Central memory CD4-positive, alpha-beta T cell (primary cell): ENCODE measurements at regions not wholly inside any gene's neighbourhood (a gene's known extent, or its start where the extent isn't known, plus 50 kb on each side); places are given as distances from the start of the nearest gene placed in this dataset.
"Not testable (repeated sequence)": the region's sequence is repeated elsewhere in the genome, so short reads cannot be mapped to it uniquely, and the experiment has no call there.

ENCODE experiments used
- DNase-seq: peaks from one replicate; pipeline ENCODE4 v3.0.0; 2022

DNA sequence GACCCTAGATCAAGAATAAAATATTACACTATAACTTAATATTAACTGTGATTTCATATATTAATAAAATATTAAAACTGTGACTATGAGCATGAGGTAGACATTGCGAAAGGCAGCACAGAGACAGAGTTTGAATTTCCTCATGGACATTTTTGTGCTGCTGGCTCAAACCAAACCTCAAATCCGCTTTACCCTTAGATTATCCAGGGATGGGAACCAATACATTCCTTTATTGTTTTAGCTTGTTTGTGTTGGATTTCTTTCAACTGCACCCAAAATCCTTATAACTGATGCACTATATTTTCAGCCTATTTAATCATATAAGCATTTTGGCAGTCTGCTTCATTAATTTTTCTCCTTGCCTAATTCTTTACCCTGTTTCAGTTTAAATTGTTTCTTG lies 436.7 kb downstream of the ATP23 start:
- no peak for DNase-seq

DNA sequence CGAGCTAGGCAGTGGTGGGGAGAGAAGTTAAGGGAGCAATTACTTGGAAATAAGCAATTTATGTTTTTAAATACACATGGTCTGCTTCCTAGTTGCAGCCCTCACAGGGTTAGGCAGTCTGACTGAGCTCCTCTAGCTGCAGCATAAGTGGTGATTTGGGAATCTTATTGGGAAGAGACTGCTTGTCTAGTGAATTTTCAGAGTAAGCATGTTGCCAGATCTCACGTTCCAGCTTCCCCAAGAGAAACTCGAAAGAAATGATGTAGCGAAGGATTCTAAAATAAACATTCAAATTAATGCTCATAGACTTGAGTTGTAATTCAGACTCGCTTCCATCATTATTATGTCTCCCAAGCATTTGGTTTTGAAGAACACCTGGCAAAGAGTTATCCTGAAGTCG lies 440.2 kb downstream of the ATP23 start:
- DNase-seq, result no peak

DNA sequence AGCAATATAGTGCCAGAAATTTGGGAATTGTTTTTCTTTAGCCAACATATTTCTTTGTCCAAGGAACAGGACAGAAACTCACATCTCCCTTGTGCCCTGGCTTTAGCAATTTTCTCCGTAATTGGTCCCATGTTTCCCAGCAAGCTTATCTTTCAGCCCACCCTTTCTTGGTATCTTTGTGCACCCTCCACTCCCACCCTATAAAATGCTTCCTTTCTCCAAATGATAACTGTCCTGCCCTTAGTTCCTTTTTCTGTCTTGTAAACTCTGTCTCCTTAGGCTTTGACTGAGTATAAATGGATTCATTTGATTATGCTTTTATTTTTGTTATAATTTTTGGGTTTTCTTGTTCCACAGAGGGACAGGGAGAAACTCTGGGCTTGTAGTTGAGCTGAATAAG lies 442.8 kb downstream of the ATP23 start:
- no peak for DNase-seq

DNA sequence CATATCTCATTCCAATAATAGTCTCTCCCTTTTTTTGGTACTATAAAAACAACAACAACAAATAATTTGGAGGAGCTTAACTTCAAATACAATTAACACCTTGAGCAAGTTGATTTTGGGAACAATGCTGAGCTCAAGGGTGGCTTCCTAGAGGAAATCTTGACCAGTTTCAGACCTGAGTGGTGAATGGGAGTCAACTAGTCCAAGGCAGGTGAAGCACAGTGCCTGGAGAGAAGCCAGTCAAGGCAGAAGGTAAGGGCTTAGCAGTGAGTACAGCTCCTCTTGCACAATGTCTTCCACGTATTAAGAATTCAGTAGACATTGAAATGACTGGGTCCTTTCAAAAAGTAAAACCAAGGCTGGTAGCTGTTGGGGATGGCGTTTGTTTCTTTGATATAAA lies 444.8 kb downstream of the ATP23 start:
- no peak for DNase-seq

DNA sequence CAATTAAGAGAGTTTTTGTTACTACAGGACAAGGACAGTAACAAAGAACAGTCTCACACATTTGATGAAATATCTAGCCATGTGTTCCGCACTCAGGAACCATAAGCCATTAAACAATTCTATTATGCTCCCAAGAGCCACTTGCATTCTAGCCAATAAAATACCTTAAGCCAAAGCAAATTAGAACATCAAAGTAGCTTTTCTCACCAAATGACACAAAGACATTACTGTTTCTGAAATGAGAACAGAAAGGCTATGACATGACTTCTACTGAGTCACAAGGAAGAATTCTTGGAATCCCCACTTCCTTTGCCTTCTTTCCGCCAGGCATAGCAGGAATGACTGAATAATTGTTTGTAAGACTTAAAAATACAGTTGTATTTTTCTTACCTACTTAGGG lies 445.8 kb downstream of the ATP23 start:
- DNase-seq, result no peak

DNA sequence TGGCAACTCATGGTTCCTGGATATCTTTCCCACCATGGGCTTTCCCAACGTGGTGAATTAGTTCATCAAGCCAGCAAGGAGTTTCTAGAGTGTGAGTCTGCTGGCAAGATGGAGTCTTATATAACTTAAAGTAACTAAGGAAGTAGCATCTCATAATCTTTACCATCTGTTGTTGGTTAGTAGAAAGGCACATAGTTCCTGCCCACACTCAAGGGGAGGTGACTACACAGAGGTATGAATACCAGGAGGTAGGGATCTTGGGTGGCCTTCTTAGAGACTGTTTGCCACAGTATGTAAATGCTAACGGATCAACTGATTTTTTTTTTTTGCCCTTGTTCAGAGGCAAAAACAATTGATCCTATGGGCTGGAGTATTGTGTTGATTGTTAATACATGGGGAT lies 446.9 kb downstream of the ATP23 start:
- no peak for DNase-seq

DNA sequence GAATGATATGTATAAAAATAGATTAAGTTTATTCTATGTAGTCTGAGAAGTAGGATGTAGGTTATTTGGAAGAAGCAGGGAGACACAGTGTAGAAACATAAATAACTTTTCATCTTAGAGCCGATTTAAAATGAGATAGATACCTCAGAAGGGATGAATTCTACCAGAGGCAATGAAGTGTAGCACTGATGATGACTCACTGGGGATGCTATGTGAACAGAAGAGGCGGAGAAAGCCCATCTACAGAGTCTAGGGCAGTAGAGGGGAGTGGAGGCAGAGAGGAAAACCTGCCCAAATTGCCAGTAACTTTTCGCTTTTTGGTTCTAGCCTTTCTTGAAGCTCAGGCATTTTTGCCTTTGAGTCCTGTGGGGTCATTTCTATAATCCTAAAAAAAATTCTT lies 451.8 kb downstream of the ATP23 start:
- no peak for DNase-seq

DNA sequence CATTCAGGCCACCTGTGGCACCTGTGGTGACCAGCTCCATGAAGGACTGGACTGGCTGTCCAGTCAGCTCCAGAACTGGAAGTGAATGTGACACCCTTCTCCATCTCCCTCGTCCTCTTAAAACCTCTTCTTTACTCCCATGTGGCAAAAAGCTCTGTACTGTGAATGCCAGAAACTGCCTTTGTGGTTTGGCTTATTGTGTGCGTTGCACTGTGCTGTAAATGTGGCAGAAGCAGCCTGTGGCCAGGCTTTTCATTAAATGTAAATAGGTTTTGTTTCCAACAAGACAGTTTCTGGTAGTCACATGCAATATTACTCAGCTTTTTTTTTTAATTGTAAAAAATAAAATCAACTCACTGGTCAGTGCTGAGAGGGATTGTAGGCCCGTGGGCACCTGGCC lies 453.7 kb downstream of the ATP23 start:
- no peak for DNase-seq

DNA sequence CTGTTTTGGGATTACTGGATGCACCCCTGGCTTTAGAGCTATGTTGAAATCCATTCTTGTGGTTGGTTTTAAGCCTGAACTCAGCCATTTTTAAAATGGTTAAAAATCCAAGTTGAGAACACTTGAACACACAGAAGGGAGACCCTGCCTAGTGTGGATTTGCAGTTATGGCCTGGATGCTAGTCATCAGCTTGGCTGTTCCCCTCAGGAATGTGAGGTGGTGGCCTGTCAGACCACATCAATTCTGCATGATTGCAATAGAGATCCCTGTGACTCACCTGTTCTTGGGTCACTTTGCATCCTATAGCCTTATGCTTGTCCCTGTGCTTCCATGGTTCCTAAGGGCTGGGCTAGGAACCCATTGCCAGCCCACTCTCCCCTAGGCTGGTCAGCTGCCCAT lies 454.1 kb downstream of the ATP23 start:
- no peak for DNase-seq

DNA sequence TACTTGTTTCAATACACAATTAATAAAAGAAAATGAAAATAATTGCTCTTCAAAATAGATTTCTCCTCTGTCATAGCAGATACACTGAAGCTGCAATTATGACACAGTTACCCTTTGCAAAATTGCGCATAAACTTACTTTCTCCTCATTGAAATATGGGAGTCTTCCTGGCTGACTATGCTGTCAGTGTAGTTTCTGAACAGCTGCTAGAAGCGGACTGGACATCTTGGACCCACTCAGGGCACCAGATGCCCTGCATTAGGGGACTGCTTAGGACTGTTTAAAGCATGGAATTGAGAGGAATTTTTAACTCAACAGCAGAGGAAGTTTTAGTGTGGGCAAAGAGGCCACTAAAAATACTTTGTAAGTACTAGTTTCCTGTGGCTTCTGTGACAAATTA lies 454.9 kb downstream of the ATP23 start:
- DNase-seq, result no peak

DNA sequence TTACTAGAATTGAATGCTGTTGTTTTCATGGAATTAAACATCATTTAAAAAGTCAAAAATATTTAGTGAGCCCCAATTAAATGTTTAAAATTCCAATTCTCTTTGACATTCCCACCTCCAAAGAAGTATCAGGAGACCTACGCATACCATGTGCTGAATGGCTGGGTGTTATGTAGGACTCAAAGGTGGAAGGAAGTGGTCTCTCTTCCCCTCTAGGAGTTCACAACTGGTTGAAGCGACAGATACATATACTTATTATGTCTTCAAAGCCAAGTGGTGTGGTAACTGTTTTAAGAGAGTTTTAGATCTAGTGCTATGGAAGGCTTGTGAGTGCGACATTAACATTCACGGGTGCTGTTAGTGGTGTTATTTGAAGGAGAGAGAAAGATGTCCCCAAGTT lies 464.0 kb downstream of the ATP23 start:
- DNase-seq, result no peak

DNA sequence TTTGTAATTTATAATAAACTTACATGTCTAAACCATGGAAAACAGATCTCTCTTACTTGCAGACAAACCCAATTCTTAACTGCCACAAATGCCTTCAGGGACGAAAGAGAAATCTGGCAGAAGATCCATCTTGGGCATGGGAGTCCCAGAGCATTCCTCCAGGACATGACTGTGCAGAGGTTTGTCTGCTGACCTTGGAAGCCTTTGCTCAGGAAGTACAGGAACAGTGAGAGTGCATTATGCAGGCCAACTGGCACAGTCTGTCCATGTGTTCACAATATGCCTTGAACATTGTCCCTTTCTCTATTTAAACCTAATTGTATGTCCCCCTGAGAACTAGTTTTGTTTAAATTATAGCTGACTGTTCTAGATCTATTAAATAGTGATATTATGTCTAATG lies 467.1 kb downstream of the ATP23 start:
- no peak for DNase-seq

DNA sequence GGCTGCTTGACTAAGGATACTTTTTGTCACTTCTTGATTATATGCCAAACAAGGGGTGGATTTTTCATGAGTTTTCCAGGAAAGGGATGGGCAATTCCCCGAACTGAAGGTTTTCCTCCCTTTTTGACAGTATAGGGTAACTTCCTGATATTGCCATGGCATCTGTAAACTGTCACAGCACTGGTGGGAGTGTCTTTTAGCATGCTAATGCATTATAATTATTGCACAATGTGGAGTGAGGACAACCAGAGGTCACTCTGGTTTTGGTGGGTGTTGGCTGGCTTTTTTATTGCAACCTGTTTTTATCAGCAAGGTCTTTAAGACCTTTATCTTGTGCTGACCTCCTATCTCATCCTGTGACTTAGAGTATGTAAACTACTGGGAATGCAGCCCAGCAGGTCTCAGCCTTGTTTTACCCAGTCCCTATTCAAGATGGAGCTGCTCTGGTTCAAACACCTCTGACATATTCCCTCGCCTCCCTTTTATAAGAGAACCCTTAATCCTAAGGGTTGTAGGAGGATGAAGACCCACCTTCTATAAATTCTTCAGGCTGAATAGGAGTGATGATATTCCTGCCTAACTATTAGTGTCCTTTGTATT lies 471.2 kb downstream of the ATP23 start:
- DNase-seq, result no peak

DNA sequence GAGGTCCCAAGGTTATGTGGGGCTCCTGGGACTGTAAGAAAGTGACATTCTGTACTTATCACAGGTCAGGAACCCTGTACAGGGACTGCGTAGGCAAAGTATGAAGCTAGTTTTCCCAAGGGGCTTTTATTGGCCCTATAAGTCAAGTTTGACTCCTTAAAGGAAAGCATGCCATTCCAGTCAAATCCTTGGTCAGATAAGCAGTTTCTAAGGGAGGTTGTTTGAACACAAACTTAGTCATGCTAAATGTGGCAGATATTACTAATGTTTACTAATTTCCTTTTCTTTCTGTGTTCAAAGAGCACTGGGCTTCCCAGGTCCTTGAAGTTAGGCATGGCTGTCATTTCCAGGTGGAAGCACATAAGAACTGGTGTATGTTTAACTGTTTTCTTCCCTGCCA lies 472.4 kb downstream of the ATP23 start:
- no peak for DNase-seq

DNA sequence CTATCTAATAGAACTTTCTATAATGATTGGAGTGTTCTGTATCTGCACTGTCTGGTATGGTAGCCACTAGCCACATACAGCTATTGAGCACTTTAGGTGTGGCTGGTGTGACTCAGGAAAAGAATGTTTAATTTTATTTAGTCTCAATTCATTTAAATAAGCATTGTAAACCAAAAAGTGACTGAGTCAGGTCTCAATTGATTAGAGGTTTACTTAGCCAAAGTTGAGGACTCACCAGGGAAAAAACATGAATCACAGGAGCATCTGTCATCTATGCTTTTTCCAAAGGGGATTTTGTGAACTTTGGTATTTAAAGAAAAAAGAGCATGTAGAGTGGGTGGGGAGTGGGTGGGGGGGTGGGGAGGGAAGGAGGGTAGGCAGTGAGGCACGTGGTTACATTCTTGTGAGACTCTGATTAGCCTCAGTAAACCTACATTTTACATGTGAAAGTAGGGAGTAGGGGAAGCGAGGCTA lies 473.1 kb downstream of the ATP23 start:
- no peak for DNase-seq

DNA sequence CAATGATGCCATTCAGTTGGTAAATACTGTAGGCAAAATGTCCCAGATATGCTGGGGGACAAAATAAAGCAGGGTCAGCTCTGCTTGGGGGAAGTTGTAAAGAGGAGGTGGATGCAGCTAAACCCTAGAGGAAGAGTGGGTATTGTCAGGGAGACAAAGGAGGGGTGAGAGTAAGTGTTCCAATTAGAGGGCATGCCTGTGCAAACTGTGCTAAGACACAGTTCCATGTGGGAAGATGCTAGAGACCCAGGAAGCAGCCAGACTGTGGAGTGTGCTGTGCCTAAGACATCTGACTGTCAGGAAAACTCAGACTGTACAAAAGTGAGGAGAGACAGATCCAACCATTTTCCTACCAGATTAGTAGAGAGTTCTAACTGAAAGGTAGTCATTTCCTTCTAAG lies 474.3 kb downstream of the ATP23 start:
- no peak for DNase-seq

DNA sequence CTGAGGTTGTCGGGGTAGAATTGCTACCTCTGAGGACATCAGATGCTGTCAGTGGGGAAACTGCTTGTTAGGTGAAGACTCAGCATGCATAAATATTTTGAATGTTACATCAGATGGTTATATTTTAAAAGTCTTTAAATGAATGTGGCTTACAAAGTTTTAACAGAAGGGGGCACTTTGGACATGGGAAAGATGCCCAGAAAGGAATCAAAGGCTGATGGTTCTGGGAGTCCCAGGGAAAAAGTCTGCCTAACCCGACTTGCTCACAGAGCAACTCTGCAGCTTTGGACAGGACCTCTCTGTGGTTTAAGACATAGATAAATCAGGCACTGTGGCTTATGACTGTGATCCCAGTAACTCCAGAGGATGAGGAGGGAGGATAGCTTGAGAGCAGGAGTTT lies 474.9 kb downstream of the ATP23 start:
- DNase-seq, result no peak

DNA sequence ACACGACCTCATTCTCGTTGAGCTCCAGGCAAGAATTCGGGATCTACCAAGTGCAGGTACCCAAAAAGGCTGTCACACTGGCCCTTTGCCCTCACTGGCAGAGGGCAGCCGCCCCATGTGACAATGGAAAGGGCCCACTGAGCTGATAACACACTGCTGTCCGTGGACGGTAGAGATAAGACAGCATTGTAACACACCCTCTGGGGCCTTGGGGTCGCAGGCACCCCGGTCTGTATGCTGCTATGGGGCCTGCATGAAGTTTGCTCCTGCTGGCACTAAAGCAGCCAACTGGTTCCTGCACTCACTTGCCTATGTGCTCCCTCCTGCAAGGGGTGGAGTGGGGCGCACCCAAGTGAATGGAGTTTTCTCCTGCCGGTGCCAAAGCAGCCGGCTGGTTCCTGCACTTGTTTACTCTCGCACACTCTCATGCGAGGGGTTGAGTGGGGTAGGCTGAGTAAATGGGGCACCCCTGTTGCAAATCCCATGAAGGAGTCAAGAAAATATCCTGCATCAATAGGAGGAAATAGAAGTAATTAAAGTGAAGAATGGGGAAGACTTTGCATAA lies 477.9 kb downstream of the ATP23 start:
- DNase-seq, result no peak

DNA sequence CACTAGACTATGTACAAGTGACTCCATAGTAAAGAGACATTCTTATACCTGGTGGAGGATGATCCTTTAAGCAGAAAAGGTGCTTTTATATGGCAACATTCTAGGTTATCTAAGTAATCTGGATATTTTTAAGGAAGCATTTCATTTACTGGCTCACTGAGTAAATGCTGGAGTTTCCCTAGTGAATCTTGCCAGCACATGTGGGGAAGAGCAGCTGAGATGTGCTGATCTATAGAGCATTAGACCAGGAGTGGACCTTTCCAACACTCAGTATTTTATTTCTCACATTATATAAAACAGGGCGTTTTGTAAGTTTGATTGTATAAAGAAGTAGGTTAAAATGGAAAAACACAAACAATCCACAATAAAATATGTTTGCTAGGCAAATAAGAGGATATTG lies 478.5 kb downstream of the ATP23 start:
- no peak for DNase-seq

DNA sequence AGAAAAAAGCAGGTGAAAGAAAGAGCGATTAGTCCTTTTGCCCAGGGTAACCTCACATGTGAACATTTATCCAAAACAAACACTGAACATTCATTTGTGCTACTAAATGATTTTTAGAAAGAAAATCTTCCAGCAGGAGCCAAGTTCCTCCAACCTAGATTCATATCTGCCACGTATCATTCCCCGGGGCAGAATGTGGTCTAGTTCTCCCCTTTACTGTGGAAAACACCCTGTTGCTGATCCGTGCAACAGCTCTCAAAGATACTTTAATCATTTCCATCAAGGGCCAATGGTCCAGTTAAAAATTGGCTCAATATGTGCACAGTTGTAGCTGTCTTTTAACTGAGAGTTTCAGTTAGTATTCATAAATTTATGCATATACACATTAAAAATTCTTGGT lies 479.1 kb downstream of the ATP23 start:
- DNase-seq, result no peak

DNA sequence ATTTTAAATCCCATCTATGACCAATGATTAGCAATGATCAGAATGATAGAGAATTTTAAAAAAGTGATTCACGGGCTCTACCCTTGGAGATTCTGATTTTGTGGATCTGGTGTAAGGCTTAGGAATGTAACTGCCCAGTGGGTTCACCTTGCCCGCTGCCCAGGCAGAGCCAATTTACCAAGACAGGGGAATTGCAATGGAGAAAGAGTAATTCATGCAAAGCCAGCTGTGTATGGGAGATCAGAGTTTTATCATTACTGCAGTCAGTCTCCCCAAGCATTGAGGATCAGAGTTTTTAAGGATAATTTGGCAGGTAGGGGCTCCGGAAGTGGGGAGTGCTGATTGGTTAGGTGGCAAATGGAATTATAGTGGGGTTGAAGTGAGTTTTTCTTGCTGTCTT lies 480.6 kb downstream of the ATP23 start:
- no peak for DNase-seq

DNA sequence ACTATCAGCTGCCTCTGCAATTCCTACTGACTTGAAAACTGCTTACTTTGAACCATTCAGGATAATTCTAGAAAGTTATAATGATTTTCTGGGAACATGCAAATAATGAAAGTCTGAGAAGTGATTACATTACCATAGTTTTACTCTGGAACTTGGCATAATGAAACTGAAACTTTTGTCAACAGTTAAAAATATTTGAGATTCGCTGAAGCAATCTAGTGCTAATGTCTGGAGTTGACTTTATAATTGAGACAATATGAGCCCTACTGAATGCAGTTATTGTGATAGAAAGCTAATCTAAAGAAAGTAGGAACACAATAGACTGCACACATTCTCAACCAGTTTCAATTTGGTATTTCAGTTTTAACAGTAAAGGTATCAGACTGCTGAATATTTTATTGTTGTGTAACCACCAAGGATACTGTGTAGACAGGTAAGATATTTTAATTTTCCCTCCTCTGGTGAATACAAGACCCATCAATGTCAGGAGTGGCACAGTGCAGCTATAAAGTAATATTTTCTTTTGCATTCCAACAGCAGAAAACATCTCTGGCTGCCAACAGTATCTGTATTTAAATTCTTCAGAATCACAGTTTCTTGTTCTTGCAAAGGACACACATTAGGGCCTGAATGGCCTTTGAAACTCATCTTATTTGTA lies 483.5 kb downstream of the ATP23 start:
- DNase-seq, result no peak

DNA sequence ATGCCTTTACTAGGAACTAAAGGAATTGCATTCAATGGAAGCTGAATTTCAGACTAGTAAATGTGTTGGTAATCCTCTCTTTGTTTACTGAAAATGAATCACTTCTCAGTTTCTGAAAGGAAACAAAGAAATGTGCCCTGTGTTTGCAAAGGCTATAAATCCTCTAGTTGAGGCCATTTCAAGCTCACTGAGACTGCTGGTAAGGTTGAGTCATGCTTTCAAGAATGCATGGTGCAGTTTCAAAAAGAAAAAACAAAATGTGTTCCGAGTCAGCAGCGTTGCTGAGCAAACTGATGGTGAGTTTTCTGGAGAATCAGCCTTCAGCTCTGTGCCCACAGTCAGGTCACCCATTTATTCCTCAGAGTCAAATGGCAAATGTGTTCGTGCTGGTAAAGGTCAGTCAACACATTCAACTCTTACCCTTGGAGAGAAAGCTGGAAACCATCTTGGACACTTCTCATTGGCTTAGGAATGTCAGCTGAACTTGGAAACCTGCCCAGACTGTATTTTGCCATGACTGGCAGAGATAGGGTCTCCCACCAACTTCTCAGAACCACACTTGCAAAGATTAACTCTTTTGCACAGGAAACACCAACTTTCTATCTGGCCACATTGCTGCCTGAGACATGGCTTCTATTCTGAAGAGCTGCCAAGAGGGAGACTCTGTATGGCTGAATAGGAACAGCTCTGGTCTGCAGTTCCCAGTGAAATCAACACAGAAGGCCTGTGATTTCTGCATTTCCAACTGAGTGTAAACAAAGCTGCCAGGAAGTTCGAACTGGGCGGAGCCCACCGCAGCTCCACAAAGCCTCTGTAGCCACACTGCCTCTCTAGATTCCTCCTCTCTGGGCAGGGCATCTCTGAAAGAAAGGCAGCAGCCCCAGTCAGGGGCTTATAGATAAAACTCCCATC lies 484.4 kb downstream of the ATP23 start:
- no peak for DNase-seq

DNA sequence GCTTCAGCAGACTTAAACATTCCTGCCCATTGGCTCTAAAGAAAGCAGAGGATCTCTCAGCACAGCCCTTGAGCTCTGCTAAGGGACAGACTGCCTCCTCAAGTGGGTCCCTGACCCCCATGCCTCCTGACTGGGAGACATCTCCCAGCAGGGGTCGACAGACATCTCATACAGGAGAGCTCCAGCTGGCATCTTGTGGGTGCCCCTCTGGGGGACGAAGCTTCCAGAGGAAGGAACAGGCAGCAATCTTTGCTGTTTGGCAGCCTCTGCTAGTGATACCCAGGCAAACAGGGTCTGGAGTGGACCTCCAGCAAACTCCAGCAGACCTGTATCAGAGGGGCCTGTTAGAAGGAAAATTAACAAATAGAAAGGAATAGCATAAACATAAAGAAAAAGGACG lies 485.1 kb downstream of the ATP23 start:
- not testable (repeated sequence) for DNase-seq
